ENCODE measurements at regions not wholly inside any gene's neighbourhood (a gene's known extent, or its start where the extent isn't known, plus 50 kb on each side); places are given as distances from the start of the nearest gene placed in this dataset.

GRCh38 chr3:105130911-105131310 lies 235.8 kb upstream of the ALCAM start:
- TF ChIP-seq CTCF (optimal IDR thresholded peaks at IDR 0.05 in 1 of 3, IDR thresholded peaks at IDR 0.05 in 1 of 3, conservative IDR thresholded peaks at IDR 0.05 in 1 of 3; ENCODE audit: extremely low read depth in 1 of 3, insufficient read depth in 2 of 3, low read length in 3 of 3) (no peak), EZH2 (IDR thresholded peaks at IDR 0.05; ENCODE audit: low read length) (no peak)
- Histone ChIP-seq H3K4me1 (ENCODE audit: control insufficient read depth, extremely low read depth, insufficient read depth, low read length) (no peaks in the 10 kb centered on the region), H3K9me3 (ENCODE audit: control insufficient read depth, low read depth, low read length) (no peaks in the 10 kb centered on the region), H4K20me1 (ENCODE audit: control insufficient read depth, extremely low read depth, insufficient read depth, low read length) (no peaks in the 10 kb centered on the region), H3K36me3 (ENCODE audit: control insufficient read depth in 2 of 2, extremely low read depth in 1 of 2, insufficient read depth in 2 of 2, low read length in 2 of 2) (no peaks in the 10 kb centered on the region), H3K27ac (ENCODE audit: control insufficient read depth, insufficient read depth, low read length) (no peak overlapping the region), H3K9me1 (ENCODE audit: control insufficient read depth, extremely low read depth, insufficient read depth, low read length) (no peaks in the 10 kb centered on the region), H3K4me2 (ENCODE audit: control insufficient read depth, extremely low read depth, insufficient read depth, low read depth, low read length) (no peak overlapping the region), H3K79me2 (ENCODE audit: control insufficient read depth, insufficient read depth, low read length) (no peaks in the 10 kb centered on the region), H3K4me3 (ENCODE audit: control insufficient read depth in 2 of 3, extremely low read depth in 1 of 3, insufficient read depth in 2 of 3, low read depth in 1 of 3, low read length in 3 of 3) (no peak overlapping the region), H2AFZ (ENCODE audit: control insufficient read depth, low read length) (no peak overlapping the region), H3K27me3 (ENCODE audit: control insufficient read depth, extremely low read depth, insufficient read depth, low read length) (no peaks in the 10 kb centered on the region), H3K9ac (ENCODE audit: control insufficient read depth, extremely low read depth, insufficient read depth, low read length) (no peak overlapping the region)
- DNase-seq (ENCODE audit: low read depth, low spot score): no peak
- FAIRE-seq: no peak
- dilution Hi-C loops (cut with MboI; ENCODE audit: extremely low pct_ligation_motif_present, low sequenced_read_pairs): no loop called here

DNA sequence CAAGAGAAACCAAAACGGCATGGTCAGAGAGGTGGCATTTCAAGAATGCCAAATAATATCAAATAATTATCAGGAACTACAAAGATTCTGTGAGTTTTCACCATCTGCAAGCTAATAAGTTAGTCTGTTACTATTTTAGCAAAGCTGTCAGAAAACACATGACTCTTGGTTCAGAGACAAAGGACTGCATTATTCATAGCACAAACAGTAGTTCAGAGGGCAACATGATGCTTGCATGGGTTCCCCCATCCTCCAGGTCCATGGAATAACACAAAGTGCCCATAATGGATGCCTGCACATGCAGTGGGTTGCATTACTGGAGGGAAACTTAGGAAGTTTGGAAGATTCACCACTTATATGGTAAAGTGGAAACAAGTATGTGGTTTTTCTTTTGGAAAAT lies 228.8 kb upstream of the ALCAM start:
- DNase-seq (ENCODE audit: low read depth, low spot score) (no peak), FAIRE-seq (no peak)
- Histone ChIP-seq H3K9me1 (ENCODE audit: control insufficient read depth, extremely low read depth, insufficient read depth, low read length) (no peaks in the 10 kb centered on the region), H4K20me1 (ENCODE audit: control insufficient read depth, extremely low read depth, insufficient read depth, low read length) (no peaks in the 10 kb centered on the region), H3K4me2 (ENCODE audit: control insufficient read depth, extremely low read depth, insufficient read depth, low read depth, low read length) (no peak overlapping the region), H3K9me3 (ENCODE audit: control insufficient read depth, low read depth, low read length) (no peaks in the 10 kb centered on the region), H3K4me3 (ENCODE audit: control insufficient read depth in 2 of 3, extremely low read depth in 1 of 3, insufficient read depth in 2 of 3, low read depth in 1 of 3, low read length in 3 of 3) (no peak overlapping the region), H2AFZ (ENCODE audit: control insufficient read depth, low read length) (no peak overlapping the region), H3K9ac (ENCODE audit: control insufficient read depth, extremely low read depth, insufficient read depth, low read length) (no peak overlapping the region), H3K27me3 (ENCODE audit: control insufficient read depth, extremely low read depth, insufficient read depth, low read length) (no peaks in the 10 kb centered on the region), H3K27ac (ENCODE audit: control insufficient read depth, insufficient read depth, low read length) (no peak overlapping the region), H3K36me3 (ENCODE audit: control insufficient read depth in 2 of 2, extremely low read depth in 1 of 2, insufficient read depth in 2 of 2, low read length in 2 of 2) (no peaks in the 10 kb centered on the region), H3K79me2 (ENCODE audit: control insufficient read depth, insufficient read depth, low read length) (no peaks in the 10 kb centered on the region), H3K4me1 (ENCODE audit: control insufficient read depth, extremely low read depth, insufficient read depth, low read length) (no peaks in the 10 kb centered on the region)
- no peak for TF ChIP-seq EZH2 (IDR thresholded peaks at IDR 0.05; ENCODE audit: low read length)
- TF ChIP-seq CTCF (optimal IDR thresholded peaks at IDR 0.05 in 1 of 3, IDR thresholded peaks at IDR 0.05 in 1 of 3, conservative IDR thresholded peaks at IDR 0.05 in 1 of 3; ENCODE audit: extremely low read depth in 1 of 3, insufficient read depth in 2 of 3, low read length in 3 of 3): no peak
- dilution Hi-C loops (cut with MboI; ENCODE audit: extremely low pct_ligation_motif_present, low sequenced_read_pairs): no loop called here
